VCaP (cell line): ENCODE measurements at regions not wholly inside any gene's neighbourhood (a gene's known extent, or its start where the extent isn't known, plus 50 kb on each side); places are given as distances from the start of the nearest gene placed in this dataset.

Source experiments
- H3K27ac ChIP-seq: fragments of 450-650 bp; 2 replicates; pipeline ENCODE4 v1.5.1; 2017
- CTCF ChIP-seq: fragments of 450-650 bp; conservative IDR thresholded peaks from 2 replicates; pipeline ENCODE4 v1.5.1; 2017; ENCODE audit warnings: mild to moderate bottlenecking, moderate library complexity

GRCh38 chr3:195009616-195010015 lies 261.3 kb downstream of the XXYLT1 start:
- no peak overlapping the region for H3K27ac ChIP-seq
- no peak for TF ChIP-seq CTCF

- H3K27ac ChIP-seq: no peak overlapping the region
- no peak for TF ChIP-seq CTCF
These were observed 260.3 kb downstream of the XXYLT1 start for GRCh38 chr3:195010551-195011100.

- TF ChIP-seq CTCF: no peak
These were observed 259.6 kb downstream of the XXYLT1 start for GRCh38 chr3:195011231-195011834.

GRCh38 chr3:195012100-195012499 lies 258.9 kb downstream of the XXYLT1 start:
- no peak overlapping the region for H3K27ac ChIP-seq
- no peak for TF ChIP-seq CTCF

More at GRCh38 chr3:195011231-195011834, 259.6 kb downstream of the XXYLT1 start:
- H3K27ac ChIP-seq: no peak overlapping the region

- no peak for TF ChIP-seq CTCF
- no peak overlapping the region for H3K27ac ChIP-seq
These were observed 258.4 kb downstream of the XXYLT1 start for GRCh38 chr3:195012571-195012970.

- no peak overlapping the region for H3K27ac ChIP-seq
- no peak for TF ChIP-seq CTCF
These were observed 257.3 kb downstream of the XXYLT1 start for GRCh38 chr3:195013411-195014361.

GRCh38 chr3:195015021-195015420 lies 255.9 kb downstream of the XXYLT1 start:
- no peak for TF ChIP-seq CTCF
- H3K27ac ChIP-seq: no peak overlapping the region
